RWPE1 (cell line): ENCODE measurements at regions not wholly inside any gene's neighbourhood (a gene's known extent, or its start where the extent isn't known, plus 50 kb on each side); places are given as distances from the start of the nearest gene placed in this dataset.

Source experiments
- CTCF ChIA-PET: fragments of 350-600 bp; sonication (Branson Sonifier 250); formaldehyde crosslinking; extraction: SDS; loops from one replicate; lab custom pipeline; 2021; lab: Yijun Ruan, JAX
- POLR2A ChIA-PET: fragments of 400-600 bp; formaldehyde crosslinking; extraction: SDS; loops from one replicate; lab custom pipeline; 2020; ENCODE audit warnings: antibody characterized with exemption; ENCODE audit not compliant: low non-redundant PET; lab: Yijun Ruan, JAX
- DNase-seq: peaks from one replicate; pipeline ENCODE4 v3.0.0; 2012; ENCODE audit warnings: low spot score
- H3K27ac ChIP-seq: fragments of 450-650 bp; 2 replicates; pipeline ENCODE4 v1.5.1; 2017
- TF ChIP-seq, protein P1 (sequence below): fragments of 450-650 bp; conservative IDR thresholded peaks from 2 replicates; pipeline ENCODE4 v1.5.1; 2017; ENCODE audit warnings: low read depth, mild to moderate bottlenecking

DNA sequence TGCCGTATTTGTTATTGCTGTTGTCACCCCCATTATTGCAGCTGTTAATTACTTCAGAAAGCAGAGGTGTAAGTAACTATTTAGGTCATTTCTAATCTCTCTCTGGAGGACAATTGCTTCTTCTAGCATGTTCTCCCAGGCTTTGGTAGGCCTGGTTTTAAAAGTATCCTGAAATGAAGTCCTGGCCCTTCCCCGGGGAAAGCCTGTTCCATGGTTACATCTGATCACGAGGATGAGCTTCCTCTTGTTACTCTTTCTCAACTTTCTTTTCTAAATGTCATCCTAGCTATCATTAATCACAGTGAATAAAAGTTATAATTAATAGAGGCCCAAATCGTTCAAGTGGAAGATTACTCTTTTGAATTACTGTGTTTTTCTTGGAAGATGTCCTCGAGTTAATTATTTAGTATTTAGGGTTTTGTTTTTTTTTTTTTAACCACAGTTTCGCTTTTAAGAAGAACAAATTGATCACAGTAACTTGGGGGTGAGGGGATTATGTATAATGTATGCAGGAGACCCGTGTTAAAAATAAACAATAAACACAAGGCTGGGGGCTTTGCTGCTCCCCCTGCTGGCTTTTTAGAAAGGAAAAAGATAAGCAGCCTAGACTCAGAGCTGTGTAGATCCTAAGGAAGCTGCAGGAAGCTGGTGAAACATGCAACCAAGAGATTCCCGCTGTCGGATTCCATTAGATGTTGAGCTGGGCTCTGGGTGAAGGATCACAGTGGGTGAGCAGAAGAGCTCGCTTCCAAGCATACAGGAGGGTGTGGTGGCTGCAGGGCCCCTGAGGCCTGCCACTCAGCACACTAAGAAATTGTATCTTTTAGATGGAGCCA is 420.1 kb downstream of the FUT8 start:
- CTCF ChIA-PET, result interaction anchor here (0.6 to 0.7 kb wide), 2 partner anchors 8 to 40 kb away, joined by 5 read pairs; no protein-coding TSS in a partner anchor
- POLR2A ChIA-PET, result no interaction called here
- TF ChIP-seq, protein P1, sequence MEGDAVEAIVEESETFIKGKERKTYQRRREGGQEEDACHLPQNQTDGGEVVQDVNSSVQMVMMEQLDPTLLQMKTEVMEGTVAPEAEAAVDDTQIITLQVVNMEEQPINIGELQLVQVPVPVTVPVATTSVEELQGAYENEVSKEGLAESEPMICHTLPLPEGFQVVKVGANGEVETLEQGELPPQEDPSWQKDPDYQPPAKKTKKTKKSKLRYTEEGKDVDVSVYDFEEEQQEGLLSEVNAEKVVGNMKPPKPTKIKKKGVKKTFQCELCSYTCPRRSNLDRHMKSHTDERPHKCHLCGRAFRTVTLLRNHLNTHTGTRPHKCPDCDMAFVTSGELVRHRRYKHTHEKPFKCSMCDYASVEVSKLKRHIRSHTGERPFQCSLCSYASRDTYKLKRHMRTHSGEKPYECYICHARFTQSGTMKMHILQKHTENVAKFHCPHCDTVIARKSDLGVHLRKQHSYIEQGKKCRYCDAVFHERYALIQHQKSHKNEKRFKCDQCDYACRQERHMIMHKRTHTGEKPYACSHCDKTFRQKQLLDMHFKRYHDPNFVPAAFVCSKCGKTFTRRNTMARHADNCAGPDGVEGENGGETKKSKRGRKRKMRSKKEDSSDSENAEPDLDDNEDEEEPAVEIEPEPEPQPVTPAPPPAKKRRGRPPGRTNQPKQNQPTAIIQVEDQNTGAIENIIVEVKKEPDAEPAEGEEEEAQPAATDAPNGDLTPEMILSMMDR, result no peak
- H3K27ac ChIP-seq, result no peak overlapping the region
- DNase-seq, result no peak

DNA sequence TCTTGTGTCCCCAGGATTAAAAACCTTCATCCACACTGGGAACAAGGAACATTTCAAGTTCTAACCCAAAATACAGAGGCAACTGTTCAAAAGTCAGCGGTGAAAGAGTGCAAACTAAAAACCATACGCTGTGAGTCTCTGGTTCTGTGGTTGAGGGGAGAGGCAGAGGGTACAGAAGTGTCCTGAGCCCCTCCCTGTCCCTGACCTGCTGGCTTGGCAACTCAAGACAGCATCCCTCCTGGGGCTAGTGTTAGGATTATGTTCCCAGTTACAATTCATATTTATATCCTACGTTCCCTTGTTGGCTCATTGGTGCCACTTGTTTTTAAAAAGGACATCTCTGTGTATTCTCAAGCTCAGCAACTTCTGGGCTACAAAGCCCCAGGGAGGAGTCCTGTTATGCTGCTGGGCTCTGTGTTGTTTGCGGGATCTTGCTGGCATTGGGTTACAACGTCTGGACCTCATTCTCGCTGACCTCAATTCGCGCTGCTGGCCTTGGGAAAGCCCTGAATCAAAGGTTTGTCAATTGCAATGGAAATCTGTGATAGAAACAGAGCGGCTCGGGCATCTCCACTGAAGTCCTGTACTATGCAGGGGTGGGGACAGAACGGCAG is 420.8 kb downstream of the FUT8 start:
- TF ChIP-seq, protein P1, result no peak
- H3K27ac ChIP-seq, result no peak overlapping the region
- ChIA-PET POLR2A (no interaction called here), CTCF (interaction anchor here (0.6 to 1.4 kb wide), 4 partner anchors 9 to 41 kb away, joined by 4 to 5 read pairs (median 4); no protein-coding TSS in a partner anchor)
- DNase-seq, result no peak

DNA sequence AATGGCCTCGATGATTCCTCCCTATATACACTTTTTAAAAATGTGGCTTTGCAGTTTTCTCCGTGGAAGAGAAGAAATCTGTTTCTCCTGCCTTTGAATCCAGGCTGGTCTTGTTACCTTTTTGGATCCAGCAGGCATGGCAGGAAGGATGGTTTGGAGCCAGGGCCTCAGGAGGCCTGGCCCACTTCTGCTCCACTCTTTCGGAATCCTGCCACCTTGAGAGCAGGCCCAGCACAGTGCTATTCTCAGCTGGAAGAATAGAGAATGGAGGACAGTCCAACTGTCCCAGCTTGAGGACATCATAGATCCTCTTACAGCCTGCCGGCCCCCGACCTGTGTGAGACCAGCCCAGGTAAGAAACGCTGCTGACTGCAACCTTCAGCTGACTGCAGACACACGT is 421.5 kb downstream of the FUT8 start:
- H3K27ac ChIP-seq, result no peak overlapping the region
- no peak for DNase-seq
- ChIA-PET CTCF (interaction anchor here (0.6 to 1.4 kb wide), 2 partner anchors 9 to 42 kb away, joined by 4 read pairs; no protein-coding TSS in a partner anchor), POLR2A (no interaction called here)
- TF ChIP-seq, protein P1, result no peak

DNA sequence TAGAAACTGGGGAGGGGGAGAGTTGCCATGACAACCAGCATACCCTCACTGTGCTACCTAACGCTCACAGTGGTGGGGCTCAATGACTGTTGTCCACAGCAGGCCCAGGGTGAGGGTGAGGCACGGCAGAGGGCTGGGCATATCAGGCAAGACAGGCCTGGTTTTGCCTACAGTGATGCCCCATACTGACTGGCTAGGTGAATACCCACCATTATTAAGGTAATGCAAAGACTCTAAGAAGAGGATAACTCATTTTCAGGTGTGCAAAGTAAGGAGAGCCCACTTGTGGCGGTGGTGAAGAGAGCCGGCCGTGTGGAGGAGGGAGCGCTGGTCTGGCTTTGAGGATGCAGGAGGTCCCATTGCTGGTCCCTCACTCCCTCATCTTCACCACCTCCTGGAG is 422.3 kb downstream of the FUT8 start:
- ChIA-PET POLR2A (no interaction called here), CTCF (interaction anchor here (1.4 kb wide), 1 partner anchor 10 kb away, joined by 4 read pairs; no protein-coding TSS in a partner anchor)
- H3K27ac ChIP-seq, result no peak overlapping the region
- no peak for DNase-seq
- TF ChIP-seq, protein P1, result no peak

DNA sequence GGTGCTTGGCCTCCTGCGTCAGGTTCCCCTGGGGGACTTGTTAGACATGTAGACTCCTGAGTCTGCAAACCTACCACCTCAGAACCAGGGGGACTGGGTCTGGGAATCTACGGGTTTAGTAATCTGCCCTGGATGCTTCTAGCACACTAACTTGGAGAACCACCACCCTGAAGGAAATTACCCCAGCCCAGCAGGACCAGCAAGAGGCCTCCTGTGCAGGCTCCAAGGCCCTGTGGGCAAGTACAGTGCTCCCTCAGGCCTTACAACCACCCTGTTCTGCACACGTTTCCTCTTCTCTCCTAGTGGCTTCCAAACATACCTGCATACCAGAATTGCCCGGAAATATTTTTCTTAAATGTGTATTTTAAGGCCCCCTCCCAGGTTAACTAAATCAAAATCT is 423.0 kb downstream of the FUT8 start:
- no peak overlapping the region for H3K27ac ChIP-seq
- CTCF ChIA-PET, result no interaction called here
- POLR2A ChIA-PET, result no interaction called here
- TF ChIP-seq, protein P1, result no peak
- DNase-seq, result no peak

DNA sequence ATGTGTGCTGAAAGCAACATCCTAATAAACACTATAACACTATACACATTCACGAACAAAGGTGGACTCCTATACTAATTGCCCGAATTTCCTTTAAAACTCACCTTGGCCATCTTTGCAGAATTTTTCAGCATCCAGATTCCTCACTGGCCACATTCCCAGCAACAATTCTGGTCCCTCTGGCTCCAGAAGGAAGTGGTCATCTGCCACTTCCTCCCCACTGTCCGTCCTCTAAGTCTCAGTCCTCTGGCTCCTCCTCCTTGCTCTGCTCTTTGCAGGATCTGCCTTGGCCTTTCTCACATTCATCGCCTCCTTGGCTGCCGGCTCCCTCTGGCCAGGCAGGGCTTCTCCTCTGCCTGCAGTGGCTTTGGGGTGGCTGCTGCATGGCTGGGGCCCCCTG is 426.0 kb downstream of the FUT8 start:
- ChIA-PET CTCF (no interaction called here), POLR2A (no interaction called here)
- H3K27ac ChIP-seq, result no peak overlapping the region

More for the DNA sequence above, 426.0 kb downstream of the FUT8 start:
- TF ChIP-seq, protein P1, result no peak
- no peak for DNase-seq
